ENCODE measurements at regions not wholly inside any gene's neighbourhood (a gene's known extent, or its start where the extent isn't known, plus 50 kb on each side); places are given as distances from the start of the nearest gene placed in this dataset.

Small RNAs in the stretch of these regions (small RNA-seq; reads per million reads assigned to genes)
- gene AC004866.1 = 0 reads per million in 2 experiments

All from NCI-H460 (cell line).